Activated gamma-delta T cell treated with Interleukin-2 at 50 U/mL for 16 hours (primary cell): ENCODE measurements at regions not wholly inside any gene's neighbourhood (a gene's known extent, or its start where the extent isn't known, plus 50 kb on each side); places are given as distances from the start of the nearest gene placed in this dataset.

ENCODE experiments used
- DNase-seq: peaks from one replicate; pipeline ENCODE4 v3.0.0-alpha.2; 2020

DNA sequence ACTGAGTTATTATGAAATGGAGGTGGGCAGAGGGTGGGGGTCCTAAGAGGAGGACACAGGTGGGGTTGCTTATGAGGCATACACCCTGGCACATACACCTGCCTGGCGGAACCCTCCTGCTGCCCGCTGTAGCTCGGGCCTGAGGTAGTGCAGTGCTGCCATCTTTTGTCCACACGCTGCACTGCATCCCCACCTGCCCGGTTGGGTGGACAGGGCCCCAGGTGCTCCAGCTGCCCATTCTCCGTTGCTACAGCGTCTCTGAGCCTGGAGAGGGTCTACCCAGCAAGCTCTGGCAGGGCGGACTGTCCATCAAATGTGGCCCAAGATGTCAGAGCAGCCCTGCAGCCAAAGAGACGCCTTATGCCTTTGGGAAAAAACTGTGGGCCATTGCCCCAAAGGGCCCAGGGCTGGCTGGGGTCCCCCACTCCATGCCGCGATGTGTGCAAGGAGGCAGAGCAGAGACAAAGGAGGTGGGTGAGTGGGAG is 131.2 kb downstream of the BUD13 start:
- no peak for DNase-seq

DNA sequence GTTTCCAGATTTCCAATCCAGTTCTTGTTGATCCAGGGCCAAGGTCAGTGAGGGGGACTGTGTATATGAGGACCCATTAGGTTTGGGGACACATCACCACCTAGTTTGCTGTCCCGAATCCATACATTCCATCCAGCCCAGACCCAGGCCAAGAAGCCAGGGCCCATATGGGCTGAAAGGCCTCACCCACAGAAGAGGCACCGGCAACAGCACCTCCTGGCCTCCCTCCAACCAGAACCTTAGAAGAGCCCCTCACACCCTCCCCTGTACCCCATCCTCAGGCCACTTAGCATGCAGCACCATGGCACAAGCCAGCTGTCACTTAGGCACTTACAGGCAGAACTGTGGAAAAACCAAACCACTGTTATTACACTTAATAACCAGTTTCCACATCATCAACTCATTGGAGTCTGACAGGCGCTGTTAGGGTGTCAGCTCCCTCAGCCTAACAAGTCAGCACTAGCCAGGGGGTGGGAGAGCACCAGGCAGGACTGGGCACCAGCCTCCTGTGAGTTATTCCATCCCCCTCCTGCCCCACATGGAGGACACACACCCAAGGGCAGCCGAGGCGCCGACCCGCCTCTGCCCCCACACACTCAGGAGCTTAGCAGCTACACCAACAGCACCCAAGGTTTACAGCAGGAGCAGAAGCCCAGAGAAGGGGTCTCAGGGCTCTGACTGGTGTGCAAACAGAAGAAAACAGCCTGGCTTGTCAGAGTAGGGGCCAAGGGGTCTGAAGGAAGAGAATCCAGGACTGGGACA is 132.0 kb downstream of the BUD13 start:
- DNase-seq = no peak

DNA sequence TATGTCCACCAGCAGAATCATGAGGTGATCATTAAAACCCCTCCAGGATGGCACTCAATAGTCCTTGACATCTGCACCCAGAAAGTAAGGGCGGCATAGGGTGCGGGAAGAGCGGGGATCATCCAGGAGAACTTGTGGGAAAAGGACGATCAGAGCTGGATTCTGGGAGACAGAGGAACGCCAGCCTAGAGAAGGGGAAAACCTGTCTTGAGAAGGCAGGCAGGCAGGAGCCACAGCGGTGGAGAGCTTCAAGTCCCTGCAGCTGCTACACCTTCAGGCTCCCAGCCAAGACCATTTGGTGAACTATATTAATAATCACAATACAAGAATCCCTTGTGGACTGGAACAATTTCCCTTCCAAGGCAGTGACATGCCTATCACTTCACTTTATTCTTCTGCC is 134.3 kb downstream of the BUD13 start:
- no peak for DNase-seq

DNA sequence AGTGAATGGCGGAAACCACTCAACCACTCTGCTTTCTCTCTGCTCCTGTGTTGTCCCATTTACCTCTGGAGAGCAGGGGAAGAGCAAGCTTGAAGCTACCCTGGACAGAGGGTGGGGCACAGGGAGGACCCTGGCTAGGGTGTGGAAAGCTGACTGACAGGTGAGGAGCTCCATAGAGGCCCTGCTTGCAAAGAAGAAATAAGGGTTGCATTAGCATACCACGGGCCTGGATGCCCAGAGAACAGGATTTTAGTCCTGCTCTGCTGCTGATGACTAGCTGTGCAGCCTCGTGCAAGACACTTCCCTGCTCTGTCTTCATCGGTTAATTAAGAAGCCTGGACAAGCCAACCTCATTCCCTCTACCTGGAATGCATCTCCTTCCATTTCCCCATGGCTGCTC is 135.0 kb downstream of the BUD13 start:
- DNase-seq = no peak

DNA sequence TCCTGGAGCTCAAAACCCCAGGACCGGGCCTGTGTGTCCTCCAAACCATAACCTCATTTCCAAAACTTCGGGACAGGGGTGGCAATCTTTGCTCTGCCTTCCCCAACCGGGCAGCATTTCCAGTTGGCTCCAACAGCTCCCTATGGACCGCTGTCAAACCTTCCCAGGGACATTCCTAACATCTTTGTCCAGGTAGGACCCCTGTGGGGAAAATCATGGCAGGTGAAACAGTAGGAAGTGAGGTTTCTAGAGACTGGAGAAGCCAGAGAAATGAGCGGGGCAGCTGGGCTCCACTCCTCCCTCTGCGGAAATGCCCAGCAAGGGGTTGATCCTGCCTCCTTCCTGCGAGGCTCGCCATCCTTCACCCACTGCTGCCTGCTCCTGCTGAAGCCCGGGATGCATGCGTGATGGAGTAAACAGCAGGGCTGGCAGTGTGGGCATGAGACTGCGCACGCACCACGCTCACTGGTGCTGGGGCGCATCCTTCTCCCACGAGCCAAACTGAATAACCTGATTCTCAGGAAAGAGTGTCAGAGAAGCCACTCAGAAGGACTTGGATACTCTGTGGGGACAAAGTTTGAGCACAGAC is 136.4 kb downstream of the BUD13 start:
- no peak for DNase-seq

DNA sequence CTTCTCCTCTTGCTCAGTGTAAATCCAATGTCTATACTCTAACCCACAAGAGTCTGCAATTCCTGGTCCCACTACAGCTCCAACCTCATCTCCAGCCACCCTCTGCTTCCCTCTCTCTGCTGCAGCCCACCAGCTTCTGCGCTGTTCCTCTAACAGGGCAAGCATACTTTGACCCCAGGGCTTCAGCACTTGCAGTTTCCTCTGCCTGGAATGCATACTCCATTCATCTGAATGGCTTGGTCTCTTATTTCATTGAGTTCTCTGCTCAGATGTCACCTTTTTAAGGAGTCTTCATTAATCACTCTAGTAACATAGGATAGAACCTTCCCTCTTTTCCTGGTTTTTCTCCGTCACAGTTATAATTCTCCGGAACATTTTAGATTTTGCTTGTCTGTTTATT is 141.6 kb downstream of the BUD13 start:
- no peak for DNase-seq

DNA sequence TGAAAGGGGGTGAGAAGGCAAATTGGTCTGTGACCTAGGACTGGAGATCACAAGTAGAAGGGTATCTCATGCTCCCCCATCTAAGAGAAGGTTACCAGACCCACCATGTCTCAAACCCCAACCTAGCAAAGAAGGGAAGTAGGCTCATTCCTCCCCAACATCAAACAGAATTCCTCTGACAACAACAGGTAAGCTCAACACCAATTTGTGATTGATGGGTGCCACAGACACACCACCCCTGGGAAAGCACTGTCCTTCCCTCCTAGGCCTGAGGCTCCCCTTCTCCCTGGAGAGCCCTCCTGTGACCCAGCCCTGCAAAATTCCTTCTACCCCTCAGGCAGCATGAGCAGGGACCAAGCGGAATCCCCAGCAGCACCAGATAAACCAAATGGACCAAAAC is 154.3 kb downstream of the BUD13 start:
- no peak for DNase-seq

DNA sequence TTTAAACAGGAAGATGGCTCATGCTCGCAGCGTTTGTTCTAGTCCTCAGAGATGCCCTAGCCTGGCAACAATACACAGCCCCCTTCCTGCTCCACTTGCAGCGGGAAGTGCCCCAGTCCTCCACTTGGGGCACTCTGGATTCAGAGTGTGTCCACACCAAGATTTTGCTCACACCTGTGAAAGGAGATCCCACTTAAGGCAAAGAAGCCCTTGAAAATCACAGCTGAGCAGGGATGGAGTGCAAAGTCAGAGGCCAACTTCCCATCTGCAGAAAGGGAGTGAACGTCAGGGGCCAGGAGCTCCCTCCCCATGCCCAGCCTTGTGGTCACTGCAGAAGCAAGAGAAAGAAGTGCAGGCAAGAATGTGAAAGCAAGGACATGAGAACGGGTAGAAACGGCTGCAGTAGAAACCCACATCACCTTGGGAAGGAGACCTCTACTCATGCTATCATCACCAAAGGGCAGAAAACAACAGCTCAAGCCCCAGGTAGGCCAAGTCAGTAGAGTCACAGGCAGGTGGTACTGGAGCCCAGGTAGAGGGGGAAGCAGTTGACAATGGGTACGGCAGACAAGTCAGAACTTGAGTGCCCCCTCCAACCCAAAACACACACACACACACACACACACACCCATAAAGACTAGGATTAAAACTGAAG is 157.4 kb downstream of the BUD13 start:
- DNase-seq = no peak

DNA sequence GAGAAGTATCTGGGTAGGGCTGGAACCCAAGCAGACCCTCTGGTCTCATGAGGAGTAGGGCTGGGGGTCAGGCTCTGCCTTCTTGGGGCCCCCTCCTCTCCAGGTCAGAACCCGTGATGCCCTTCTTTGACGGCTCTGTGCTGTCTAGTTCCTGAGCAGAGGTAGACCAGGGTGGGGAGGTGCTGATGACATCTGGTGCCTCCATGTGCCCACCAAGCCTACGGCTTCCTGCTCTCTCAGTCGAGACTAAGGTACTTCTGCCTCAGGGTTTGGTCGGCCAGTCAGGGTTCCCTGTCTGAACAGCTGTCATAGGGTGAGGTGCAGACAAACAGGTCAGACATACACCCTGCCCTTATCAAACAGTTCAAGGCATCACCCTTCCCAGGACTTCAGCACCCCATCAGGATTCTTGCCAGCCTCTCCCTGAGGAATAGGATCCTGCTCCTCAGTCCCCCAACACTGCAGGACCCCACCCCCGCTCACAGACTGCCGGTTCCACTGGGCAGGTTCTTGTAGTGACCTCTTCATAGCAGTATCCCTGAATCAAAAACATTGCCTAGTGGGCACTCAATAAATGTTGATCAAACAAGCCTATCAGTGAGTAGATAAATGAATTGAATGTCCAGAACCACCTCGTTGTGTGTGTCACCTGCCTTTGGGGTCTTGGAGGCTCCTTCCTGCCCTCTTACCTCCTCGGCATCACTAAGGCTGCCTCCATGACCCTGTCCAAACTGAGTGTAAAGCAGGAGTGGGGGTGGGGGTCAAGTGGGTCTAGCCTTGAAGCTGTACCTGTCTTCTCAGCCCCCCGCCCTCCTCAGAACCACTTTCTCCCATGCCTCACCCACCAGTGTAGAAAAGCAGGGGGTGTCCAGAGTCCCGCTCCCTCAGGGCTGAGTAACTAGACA is 158.2 kb downstream of the BUD13 start:
- no peak for DNase-seq

DNA sequence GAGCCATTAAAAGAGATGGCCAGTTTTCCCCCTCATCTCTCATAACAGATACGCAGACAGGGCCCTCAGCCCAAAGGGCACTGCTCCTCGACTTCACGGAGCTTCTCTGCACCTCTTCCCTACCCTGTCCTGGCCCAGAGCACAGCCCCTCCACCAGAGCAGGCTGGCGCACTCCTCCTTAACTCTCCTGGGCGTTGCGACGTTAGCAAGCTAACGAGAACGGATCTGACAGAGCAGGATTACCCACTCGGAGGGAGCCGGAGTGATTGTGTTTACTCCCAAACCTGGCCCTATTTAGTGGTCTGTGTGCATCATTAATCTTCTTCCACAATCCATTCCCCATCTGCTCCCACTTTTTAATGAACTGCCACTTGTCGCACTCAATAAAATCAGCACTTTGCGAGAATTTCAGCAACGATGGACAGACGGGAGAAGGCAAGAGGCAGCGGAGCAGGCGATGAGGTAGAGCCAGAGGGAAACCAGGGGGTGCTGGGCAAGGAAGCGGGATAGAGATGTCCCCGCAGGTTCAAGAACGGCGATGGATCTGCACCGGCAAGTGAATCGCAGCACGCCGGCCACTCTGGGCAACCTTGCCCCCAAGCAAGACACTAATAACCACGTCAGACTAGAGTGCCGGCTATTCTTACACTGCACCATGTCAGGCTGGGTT is 159.4 kb downstream of the BUD13 start:
- DNase-seq = no peak

DNA sequence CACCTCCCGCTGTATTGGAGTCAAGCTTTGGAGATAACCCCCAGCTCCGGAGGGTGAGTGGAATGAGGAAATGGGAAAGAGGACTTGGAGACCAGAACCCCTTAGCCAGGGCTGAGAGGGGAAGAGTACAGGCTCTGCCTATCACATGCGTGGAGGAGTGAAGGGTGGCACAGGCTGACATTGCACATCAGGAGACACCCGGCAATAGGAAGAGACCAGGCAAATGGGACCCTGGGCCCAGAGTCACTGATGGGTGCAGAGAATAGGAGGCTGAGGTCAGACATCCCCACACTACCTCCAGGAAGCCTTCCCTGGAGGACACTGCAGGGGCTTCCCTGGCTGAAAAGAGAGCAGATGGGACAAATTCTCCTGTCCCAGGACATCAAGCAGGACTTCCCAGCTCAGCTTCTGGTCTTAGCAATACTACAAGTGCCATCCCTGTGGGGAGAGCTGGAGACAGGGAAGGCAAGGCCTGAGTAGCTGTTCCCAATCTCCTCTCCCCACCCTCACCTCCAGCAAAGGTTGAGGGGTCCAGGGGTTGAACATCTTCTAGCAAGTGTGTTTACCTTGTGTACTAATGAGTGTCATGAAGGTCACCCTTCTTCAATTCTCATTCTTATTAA is 160.7 kb downstream of the BUD13 start:
- DNase-seq = no peak

DNA sequence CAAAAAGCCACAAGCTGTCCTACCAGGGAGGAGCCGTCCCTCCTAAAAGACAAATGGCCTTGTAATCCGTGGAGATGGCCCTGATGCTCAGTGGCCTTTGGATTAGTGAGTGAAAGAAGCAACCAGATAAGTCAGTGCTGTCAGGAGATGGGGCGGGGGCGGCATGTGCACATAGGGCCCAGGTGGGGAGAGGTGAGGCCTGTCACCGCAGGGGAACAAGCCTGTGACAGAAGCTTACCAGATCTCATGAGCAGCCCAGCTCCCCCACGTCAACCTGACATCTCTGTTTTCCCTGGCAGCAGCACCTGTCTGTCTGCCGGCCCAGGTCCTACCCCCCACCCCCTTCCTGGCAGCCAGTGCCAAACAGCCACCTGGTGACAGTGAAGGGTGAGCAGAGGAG is 162.6 kb downstream of the BUD13 start:
- no peak for DNase-seq

DNA sequence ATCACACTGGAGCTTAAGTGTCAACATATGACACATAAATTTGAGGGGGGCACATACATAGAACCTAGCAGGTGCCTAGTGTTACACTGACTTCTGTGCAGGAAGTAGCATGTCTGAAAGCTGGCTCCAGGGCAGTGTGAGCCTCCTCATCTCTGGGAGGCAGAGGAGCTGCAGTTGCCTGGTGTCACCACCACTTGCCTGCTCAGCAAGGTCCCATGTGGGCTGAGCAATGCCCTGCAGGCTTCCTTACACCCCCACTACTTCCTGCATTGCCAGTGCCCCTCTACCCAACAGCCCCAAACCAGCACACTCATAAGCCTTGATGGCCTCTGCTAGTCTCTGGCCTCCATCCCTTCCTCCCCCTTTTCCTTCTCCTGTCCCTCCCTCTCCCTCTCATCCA is 165.8 kb downstream of the BUD13 start:
- DNase-seq = no peak

DNA sequence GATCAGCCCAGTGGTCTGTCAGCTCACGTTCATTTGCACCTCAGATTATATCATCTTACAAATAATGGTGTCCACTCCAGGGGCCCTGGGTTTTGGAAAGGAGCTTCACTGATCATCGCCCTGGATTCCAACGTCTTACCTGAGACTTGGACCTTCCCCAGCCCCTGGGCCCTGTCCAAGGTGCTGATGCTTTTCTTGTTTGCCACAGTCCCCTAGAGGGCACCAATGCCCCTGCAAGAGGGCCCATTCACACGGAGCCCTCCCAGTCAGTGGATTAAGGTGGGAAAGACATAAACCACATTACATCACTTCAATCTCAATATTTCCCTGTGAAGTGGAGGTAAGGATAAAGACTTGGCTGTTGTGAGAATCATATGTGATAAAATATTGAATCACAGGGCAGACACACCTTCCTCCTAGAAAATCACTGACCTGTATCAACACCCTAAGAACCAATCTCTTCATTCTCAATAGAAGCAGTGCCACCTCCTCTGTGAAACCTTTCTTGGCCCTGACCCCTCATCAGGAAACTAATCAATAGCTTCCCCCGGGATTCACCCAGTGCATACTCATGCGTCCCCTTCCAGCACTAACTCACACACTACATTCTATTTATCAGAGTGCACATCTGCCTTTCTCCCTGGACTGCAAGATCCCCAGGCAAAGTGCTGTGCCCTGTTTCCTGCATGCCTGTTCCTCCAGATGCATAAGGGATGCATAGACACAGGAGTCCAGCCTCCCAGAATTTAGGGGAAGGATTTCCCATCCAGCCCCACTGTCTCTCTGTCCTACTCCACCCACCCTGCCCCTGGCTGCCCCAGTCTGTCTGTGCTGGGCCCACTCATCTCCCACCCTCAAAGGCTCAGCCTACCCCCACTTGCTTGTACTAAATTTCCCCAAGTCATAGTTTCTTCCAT is 167.0 kb downstream of the BUD13 start:
- DNase-seq = no peak

DNA sequence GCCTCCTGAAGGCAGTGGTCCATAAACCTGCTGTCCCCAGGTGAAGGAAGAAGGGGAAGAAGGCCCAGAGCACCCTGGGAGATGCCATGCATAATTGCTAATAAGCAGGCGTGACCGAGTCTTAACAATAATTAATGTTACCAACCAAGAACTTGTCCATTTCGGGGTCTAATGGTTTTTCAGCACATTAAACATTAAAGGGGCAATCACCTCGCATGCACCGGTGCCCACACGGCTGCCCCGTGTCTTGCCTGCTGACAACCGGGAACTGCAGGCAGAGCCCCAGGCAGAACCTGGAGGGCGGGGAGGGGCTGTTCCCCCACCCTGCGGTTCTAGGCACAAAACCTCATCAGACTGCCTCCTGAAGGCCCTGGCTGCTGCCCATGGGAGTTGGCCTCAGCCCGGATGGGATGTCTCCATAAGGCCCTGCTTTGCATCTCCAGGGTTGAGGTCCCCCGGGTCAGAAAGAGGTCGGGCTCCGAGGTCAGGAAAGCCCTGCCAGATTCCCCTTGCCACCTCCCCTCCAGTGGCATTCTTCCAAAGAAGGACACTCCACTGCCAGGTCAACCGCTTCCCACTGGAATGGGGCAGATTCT is 169.0 kb downstream of the BUD13 start:
- no peak for DNase-seq

DNA sequence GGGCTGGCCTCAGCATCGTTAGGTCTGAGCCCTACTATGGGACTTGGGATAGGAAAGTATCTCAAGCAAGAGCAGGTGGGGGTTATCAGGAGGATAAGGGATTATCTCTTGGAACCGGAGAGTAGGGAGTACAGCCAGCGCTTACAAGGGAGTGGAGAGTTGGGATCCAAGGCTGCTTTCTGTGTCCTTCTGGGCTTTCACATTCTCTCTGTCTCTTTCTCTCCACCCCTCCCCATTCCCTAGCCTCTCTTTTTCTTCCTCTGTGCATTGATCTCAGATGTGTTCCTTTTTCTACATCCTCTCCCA is 170.2 kb downstream of the BUD13 start:
- DNase-seq = no peak

DNA sequence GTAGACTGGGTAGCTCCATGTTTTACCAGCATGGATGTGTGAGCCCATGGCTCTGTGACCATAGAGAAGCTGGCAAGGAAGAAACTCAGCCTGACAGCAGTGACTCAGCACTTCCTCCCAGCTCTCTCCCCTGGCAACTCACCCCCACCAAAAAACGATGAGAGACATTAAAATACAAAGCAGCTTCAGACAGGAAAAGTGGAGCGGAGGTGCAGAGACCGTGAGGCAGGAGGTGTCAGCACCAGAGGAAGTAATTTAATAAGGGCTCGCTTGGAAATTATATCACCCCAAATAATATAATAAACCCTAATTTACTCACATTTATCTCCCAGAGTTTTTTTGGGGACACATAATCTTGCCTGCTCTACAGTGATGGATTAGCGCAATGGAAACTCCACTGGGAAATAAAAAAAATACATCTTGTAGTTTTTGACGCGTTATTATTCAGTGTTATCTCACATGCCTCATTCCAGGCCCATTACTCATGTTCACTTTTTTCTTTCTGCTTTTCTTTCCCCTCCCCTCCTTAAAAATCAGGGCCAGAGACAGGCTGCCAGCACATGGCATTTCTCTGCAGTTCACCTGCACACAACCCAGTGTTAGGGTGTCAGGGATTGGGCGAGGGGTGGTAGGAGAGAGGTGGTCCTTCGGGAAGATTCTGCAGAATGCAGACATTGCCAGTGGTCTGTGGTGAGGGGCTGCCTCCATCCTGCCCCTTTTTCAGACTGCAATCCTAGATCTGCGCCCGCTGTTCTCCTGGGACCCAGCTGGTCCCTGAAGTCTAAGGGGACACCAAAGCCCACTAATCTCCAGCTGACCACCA is 170.8 kb downstream of the BUD13 start:
- no peak for DNase-seq

DNA sequence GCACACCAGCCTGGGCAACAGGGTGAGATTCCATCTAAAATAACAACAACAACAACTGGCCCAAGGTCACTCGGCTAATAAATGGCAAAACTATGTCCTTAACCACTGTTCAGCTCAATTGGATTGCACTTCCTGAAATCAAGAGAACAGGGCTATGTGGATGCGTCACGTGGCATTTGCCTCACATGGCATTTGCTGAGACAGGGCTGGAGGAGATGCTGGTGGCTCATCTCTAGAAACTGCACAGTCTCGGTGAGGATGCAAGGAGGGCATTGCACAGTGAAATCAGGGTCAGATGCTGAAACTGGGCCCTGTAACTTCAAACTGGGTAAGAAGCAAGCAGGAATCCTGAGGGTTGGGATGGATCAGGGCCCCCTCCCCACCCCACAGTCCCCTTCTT is 171.9 kb downstream of the BUD13 start:
- DNase-seq = no peak

DNA sequence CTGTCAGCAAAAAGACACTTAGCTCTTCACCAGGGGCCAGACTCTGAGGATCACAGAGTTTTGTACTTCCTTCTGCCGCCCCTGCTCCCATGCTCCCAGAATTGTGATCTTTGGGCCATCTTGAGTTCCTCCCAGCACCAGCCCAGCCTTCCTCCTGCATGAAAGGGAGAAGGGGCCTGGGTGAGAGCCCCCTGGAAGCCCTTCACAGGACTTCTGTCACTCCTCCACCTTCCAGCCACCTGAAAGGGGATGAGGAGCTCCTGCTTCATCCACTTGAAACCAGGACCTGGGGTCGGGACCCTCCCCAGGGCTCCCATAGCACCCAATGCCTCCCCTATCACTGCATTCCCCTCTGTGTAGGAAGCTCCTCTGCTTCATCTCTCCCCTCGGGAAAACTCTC is 174.2 kb downstream of the BUD13 start:
- DNase-seq = no peak

DNA sequence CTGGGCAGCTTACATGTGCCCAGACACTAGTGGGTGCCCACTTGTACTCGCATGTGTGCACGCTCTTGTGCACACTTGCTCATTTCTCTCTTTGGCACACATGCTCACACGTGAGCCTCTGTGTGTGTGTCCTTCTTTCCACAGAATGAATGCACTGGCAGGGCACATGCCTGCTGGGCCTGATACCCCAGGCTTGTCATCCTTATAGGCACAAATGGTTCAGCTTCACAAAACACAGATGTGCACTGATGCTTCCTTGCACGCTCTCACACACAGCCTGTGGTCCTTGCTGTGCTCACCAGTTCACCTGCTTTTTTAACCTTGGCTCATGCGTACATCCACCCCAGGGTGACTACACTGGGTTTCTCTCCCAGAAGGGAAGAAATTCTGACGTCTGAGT is 174.8 kb downstream of the BUD13 start:
- no peak for DNase-seq
